NCI-H2196 treated with DMSO at 0.1 percent for 48 hours (cell line): ENCODE measurements at regions not wholly inside any gene's neighbourhood (a gene's known extent, or its start where the extent isn't known, plus 50 kb on each side); places are given as distances from the start of the nearest gene placed in this dataset.
"Not testable (repeated sequence)": the region's sequence is repeated elsewhere in the genome, so short reads cannot be mapped to it uniquely, and the experiment has no call there.

Experiments
- DNase-seq: peaks from one replicate; lab custom pipeline; 2025; ENCODE audit not compliant: unreplicated experiment; lab: John Stamatoyannopoulos, UW

DNA sequence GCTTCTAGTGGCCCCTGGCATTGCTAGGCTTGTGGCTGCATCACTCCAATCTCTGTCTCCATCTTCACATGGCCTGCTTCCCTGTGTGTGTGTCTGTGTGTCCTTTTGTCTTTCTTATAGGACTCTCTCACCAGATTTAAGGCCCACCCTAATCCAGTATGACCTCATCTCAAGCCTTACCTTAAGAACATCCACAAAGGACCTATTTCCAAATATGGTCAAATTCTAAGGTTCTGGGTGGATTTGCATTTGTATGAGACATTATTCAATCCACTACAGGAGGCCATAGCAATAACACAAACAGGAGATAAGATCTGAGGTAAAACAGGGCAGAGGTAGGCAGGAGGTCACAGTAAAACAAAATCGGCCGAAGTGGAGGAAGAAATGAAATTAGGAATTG is 375.9 kb downstream of the BTG1 start:
- DNase-seq = no peak

DNA sequence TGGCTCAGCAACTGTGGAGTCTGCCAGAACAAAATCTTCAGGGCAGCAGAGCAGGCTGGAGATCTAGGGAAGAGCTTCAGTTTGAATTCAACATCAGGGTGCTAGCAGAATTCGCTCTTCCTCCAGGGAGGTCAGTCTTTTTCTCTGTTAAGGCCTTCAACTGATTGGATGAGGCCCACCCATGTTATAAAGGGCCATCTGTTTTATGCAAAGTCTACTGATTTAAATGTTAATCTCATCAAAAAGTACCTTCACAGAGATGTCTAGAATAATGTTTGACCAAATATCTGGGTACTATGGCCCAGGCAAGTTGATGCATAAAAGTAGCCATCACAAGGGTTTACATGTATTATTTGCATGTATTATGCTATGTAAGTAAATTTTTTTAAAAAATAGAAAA is 378.4 kb downstream of the BTG1 start:
- DNase-seq = no peak

DNA sequence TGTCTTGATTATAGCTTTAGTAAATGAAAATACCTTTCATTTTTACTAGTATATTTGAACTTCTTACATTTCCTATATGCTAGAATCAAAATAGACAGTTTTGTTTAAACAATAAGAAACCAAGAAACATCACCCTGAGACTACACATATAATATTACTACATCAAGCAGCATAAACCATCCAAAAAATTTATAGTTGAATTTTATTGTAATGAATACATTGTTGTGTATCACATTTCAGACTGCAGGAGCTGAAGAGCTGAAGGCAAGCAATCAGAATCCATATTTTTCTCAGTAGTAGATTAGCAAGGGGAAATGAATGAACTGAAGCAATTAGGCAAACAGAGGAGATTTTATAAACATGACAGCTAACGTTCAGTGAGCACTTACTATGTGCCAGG is 379.2 kb downstream of the BTG1 start:
- DNase-seq = no peak

DNA sequence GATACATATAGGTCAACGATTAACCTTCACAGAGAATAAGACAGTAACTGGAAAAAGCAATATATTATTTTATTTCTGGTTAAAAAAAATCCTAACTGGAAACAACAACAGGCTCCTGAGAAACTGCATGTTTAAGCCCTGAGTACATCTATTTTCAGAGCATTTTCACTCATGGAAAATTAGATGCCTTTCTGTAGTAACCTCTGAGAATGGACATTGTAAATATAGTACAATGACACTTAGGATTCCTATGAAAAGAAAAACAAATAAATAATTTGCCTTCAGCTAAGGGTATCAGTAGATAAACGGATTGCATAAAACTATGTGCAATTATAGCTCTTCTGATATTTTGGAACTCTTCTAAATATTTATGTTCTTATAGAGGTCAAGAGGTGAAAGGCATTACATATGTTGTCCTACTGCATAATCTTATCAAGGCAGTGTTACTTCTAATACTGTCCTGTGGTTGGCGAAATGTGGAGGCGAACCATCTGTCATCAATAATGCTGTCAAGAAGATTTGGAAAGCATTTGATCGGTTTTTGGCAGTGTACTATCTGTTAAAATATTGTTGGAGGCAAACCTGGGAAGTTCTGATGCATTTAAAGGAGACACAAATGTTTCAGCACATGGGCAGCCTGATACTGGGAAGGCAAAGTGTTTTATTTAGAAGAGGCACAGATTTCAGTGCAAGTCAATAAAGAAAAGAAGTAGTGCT is 381.8 kb downstream of the BTG1 start:
- no peak for DNase-seq

DNA sequence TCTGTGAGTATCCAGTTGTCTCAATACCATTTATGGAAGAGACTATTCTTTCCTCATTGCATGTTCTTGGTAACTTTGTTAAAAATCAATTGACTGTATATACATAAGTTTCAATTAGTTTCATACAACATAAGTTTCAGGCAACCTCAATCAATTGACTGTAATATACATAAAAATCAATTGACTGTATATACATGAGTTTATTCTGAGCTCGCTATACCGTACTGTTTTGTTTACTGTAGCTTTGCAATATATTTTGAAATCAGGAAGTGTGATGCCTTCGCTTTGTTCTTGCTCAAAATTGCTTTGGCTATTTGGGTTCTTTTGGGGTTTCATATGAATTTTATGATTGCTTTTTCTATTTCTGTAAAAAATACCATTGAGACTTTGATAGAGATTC is 392.0 kb downstream of the BTG1 start:
- DNase-seq = no peak

DNA sequence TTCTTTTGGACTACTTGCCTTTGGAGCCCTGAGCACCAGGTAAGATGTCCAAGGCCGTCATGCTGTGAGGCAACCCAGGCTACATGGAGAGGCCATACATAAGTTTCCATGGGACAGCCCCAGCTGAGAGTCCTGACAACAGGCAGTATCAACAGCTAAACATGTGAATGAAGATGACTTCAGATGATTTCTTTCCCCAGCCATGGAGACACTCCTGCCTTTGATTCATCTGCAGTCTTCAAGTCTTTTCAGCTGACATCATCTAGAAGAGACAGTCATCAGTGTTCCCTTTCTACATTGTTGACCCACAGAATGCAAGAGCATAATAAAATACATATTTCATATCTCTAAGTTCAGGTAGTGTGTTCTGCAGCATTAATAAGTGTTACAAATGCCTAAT is 398.7 kb downstream of the BTG1 start:
- no peak for DNase-seq

DNA sequence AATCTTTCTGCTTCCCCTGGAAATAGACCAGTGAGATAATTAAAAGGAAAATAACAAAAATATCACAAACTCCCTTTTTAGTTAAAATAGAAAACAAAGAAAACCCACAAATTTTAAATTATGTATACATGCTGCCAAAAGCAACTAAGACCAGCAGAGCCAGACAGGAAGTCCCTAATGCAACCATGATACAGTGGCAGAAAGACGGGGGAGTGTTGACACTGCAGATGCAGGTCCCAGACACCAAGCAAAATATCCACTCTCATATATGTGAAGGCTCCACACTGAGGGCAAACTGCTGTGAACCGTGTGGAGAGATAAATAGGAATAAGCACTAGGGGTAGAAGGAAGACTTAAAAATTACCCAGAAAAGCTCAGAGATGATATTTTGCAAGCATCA is 401.0 kb downstream of the BTG1 start:
- DNase-seq = no peak

DNA sequence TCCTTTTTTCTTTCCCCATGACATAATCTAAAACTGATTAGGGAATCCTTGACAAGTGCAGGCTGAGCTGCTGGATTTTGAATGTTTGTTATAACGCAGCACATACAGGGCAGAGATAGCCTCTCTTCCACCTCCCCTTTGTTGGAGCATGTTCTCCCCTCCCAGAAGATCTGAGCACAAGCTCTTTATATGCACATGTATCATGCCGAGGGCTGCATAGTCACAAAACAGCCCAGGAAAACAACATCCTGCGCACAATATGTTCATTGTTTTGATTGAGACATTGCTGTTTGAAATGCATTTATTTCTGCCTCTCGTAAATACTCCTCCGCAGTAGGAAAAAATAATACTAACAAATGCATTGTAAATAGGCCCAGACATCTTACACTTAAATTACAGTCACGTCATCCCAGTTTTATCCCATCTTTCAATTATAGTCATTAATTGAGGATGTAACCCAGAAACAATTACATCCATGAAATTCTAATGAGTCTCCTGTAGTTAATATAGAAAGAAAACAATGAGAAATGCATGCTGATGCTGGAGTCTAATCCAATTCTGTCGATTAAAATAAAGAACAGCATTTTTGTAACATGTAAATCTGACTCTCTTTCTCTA is 401.8 kb downstream of the BTG1 start:
- DNase-seq = no peak

DNA sequence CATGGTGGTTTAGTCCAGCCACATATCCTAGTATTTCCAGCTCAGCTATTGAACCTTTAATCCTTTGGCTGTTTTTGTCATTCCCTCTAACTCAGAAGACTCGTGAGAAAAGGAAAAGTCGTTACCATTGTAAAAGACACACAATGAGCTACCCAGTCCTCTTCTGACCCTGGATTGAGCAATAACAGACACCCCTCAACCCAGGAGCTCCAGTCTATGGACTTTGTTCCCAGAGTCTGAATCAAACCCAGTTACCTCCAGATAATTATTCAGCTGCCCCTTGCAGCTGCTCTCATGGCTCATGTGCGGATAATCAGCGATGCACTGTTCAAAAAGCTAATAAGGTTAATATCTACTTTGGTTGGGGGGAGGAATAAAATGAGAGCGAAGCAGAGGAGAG is 402.4 kb downstream of the BTG1 start:
- DNase-seq = no peak

DNA sequence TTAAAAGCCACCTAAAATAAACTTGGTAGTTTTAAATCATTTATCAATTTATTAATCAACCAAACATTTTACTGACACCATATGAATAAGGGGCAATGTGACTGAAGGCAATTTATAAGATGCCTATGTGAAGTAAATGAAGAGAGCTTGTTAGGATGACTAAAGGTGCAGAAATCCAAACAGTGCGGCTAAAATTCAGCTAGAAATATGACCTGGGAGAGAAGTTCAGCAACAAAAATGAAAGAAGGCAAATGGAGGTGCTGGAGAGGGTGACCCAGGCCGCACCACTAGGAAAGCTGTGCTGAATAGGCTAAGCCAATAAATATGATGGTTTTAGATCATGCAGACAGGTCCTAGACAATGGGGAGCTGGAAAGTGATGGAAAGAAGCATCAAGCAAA is 403.7 kb downstream of the BTG1 start:
- no peak for DNase-seq

DNA sequence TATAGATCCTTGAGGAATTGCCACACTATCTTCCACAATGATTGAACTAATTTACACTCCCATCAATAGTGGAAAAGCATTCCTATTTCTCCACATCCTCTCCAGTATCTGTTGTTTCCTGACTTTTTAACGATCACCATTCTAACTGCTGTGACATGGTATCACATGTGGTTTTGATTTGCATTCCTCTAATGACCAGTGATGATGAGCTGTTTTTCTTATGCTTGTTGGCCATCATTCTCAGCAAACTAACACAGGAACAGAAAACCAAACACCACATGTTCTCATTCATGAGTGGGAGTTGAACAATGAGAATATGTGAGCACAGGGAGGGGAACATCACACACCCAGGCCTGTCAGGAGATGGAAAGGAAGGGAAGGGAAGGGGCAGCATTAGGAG is 411.8 kb downstream of the BTG1 start:
- DNase-seq = not testable (repeated sequence)

DNA sequence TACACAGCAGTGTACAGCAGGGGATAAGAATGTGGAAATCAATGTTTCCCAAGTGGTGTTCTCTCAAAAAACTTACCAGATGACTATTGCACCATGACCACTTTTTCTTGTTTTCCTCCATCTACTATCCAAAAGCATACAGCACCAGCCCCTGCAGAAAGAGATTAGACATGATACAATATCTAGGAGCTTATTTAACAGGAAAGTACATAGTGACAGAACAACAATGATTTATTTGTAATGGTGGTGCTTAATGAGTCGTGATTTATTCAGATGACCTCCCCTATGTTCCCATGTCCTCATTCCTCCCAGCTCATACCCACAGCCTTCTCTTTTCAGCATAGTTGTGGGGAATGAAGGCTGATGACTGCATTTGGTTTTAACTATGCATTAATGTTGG is 413.6 kb downstream of the BTG1 start:
- DNase-seq = no peak

DNA sequence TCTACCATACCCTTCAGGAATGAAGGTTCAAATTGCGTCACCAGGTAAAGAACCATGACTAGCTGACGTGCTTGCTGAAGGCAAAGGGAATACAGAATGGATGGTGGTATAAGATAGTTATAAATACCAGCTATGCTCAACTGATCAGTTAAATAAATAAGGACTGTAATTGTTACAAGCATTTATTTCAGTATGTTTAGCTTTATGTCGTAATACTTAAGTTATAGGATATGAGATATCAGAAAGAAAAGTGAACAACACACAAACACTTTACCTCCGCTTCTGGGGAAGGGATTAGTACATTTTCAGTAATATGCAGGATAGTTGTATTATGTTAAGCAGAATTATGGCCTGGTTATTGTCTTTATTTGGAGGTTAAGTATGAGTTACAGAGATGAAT is 416.1 kb downstream of the BTG1 start:
- DNase-seq = no peak

DNA sequence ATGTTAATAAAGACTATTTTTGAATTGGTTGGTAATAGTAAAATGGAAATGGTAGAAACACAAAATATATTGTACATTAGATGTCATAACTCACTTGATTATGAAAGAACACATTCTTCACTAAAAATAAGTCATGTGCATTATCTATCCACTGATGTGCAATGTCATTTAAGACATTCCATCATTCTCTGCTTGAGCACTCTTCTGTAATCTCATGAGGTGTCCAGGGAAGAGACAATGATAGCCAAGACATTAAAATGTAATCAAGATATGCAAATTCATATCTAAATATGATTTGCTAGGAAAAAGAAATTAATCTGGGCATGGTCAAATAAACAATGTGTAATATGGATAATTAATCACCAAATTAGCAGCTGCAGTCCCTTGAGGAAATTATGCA is 422.5 kb downstream of the BTG1 start:
- no peak for DNase-seq

DNA sequence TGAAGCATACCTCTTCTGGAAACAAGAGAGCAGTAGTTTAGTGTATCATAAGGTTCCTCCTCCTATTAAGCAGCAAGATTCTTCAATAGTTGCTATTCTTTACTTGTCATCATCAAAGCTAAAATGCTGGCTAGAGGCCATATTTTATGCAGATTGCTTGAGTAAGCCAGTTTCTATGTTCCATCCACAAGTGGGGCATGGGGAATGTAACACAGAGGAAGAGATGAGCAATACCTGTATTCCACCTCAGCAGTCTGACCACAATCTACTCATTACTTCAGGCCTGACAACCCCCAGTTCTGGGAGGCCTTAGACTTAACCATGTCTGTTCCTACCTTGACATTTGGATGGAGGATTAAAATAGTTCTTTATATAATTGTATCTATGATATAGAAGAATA is 423.6 kb downstream of the BTG1 start:
- DNase-seq = no peak

DNA sequence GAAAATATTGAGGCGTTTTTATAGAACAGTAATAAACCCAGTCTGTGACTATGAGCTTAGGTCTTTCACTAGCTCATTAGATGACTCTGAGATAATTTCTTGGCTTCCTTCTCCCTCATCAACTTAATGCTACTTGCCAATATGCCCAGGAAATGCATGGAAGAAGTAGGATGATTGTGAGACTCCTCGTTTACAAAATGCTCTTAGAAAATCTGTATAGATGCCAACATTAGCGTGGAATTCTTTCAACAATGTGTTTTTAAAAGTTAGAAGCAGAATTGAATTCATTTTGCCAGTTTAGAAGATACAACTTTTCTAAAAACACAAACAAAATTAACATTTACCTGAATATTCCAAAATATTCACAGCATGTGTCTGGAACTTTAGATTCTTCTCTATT is 424.6 kb downstream of the BTG1 start:
- no peak for DNase-seq

DNA sequence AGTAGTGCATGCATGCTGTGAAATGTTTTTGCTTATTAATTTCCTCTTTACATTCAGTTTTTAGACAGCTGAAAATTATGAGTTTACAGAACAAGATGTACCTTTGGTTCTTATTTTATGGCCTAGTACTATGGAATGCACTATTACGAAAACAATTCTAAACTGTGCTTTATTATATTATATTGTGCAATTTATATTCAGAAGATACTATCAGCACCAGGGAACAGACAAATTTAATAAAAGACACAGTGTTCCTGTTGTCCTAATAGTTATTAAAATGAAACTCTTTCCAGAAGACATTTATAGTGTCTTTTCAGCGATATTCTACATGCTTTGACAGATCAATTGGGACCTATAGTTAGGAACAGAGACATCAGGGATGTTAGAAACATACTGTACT is 427.3 kb downstream of the BTG1 start:
- no peak for DNase-seq

DNA sequence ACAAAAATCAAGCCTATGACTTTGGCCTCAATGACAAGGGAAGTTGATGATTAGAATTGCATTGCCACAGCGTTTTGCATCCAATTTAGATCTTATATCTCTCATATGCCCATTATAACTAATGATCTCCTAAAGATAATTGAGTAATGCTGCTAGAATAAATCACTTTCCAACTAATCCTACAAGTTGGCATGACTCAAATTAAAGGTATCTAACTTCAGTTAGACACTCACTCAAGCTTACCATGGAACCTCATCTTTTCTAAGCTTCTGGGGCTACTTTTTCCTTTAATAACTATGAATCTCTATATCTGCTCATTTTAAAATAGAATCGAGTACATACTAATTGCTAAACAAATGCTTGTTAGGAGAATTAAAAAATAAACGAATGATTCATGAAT is 427.8 kb downstream of the BTG1 start:
- DNase-seq = no peak

DNA sequence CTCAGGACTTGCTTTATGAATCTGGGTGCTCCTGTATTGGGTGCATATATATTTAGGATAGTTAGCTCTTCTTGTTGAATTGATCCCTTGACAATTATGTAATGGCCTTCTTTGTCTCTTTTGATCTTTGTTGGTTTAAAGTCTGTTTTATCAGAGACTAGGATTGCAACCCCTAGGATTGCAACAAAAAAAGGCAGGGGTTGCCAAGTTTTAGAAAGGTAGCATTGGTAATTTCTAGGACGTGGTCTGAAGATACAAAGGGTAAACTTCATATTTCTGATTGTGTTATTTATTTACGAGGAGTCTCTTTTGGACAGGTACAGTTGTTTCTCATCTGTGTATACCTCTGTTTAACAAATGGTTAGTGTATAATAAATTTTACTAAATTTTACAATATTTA is 433.7 kb downstream of the BTG1 start:
- not testable (repeated sequence) for DNase-seq

DNA sequence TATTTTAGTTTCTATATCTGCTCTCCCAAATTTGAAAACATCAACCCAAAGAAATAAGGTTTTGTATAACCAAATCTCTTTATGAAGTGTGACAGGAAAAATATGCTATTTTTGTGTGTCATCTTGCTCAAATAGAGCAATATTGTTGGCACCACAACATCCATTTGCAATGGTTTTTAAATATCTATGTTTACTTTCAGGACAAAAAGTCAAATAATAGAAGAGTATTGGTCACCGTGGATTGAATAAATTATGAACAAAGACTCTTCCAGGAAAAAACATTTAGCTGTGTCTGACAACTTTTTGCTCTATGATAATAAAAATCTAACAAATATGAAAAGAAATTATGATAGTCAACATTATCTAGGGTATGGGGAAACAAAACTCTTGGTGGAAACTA is 439.2 kb downstream of the BTG1 start:
- no peak for DNase-seq

DNA sequence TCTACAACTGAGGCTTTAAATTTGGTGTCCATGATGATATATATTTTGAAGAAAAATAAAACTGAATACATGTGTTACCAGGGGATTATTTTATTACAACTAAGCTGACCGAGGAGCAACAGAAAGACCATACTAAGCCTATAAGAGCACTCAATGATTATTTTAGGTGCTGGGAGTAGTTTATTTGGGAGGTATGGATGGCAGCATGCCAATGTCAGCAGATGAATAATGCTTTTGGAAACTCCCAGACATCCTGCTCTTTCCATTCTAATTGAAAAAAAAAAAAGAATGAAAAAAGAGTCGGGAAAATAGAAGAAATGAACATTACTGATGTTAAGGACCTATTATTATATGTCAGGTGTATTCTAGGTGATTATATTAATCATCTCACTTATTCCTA is 441.2 kb downstream of the BTG1 start:
- no peak for DNase-seq

DNA sequence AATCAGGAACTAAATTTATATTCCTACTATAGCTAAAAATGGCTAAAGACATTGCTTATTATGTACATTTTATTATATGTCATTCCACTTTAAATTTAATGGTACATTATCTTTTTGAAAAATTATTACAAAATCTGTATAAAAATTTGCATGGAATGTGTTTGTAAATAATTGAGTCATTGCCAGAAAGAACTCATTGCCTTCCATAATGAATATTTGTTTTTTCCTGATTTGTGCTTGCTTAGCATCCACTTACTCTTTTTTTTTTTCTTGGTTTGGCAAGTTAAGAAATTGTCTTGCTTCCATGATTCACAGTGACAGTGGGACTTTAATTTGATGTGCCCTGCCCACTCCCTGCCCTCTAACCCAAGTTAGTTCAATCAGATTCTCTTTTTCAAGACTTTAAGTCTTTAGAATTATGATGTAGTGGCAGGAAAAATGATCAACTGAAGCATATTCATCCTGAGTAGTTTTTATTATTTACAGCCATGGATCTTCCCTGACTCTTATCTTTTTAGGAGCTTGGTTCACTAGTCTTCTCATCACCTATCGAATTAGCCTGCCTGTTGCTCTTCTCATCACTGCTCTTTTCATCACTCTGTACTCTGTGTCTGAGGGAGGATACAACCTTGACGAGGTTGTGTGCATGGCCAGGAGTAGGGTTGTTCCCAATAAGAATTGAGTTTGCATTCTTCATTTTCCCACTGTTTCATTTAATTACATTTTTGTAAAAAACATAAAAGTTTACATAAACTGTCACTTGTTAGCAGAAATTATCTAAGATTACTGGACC is 442.0 kb downstream of the BTG1 start:
- no peak for DNase-seq
